ENCODE measurements at regions not wholly inside any gene's neighbourhood (a gene's known extent, or its start where the extent isn't known, plus 50 kb on each side); places are given as distances from the start of the nearest gene placed in this dataset.
"Not testable (repeated sequence)": the region's sequence is repeated elsewhere in the genome, so short reads cannot be mapped to it uniquely, and the experiment has no call there.

GRCh38 chr3:15877813-15878212 lies 80.0 kb upstream of the ANKRD28 start:
- ATAC-seq (ENCODE audit: insufficient number of reproducible peaks, low FRiP score, low read depth), result no peak

GRCh38 chr3:15879787-15880186 lies 82.0 kb upstream of the ANKRD28 start:
- not testable (repeated sequence) for H3K27ac ChIP-seq; H3K27me3 ChIP-seq (replicated peaks; ENCODE audit: insufficient read depth); H3K36me3 ChIP-seq; ATAC-seq (ENCODE audit: insufficient number of reproducible peaks, low FRiP score, low read depth); DNase-seq (ENCODE audit: low spot score); H3K9me3 ChIP-seq; H3K4me3 ChIP-seq
- peaks cover 0 to 15% of the 10 kb centered on the region in 2 donors for H3K4me1 ChIP-seq (ENCODE audit: control insufficient read depth in 1 of 2, low read depth in 2 of 2)

More at GRCh38 chr3:15877813-15878212, 80.0 kb upstream of the ANKRD28 start:
- Histone ChIP-seq H3K36me3 (no peaks in the 10 kb centered on the region), H3K4me3 (no peak overlapping the region), H3K4me1 (ENCODE audit: control insufficient read depth in 1 of 2, low read depth in 2 of 2) (peaks cover 0 to 12% of the 10 kb centered on the region in 2 donors), H3K27ac (no peak overlapping the region), H3K27me3 (replicated peaks; ENCODE audit: insufficient read depth) (no peaks in the 10 kb centered on the region), H3K9me3 (no peaks in the 10 kb centered on the region)
- no peak for DNase-seq (ENCODE audit: low spot score)
- TF ChIP-seq, protein P1, sequence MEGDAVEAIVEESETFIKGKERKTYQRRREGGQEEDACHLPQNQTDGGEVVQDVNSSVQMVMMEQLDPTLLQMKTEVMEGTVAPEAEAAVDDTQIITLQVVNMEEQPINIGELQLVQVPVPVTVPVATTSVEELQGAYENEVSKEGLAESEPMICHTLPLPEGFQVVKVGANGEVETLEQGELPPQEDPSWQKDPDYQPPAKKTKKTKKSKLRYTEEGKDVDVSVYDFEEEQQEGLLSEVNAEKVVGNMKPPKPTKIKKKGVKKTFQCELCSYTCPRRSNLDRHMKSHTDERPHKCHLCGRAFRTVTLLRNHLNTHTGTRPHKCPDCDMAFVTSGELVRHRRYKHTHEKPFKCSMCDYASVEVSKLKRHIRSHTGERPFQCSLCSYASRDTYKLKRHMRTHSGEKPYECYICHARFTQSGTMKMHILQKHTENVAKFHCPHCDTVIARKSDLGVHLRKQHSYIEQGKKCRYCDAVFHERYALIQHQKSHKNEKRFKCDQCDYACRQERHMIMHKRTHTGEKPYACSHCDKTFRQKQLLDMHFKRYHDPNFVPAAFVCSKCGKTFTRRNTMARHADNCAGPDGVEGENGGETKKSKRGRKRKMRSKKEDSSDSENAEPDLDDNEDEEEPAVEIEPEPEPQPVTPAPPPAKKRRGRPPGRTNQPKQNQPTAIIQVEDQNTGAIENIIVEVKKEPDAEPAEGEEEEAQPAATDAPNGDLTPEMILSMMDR (IDR thresholded peaks at IDR 0.05), result no peak

DNA sequence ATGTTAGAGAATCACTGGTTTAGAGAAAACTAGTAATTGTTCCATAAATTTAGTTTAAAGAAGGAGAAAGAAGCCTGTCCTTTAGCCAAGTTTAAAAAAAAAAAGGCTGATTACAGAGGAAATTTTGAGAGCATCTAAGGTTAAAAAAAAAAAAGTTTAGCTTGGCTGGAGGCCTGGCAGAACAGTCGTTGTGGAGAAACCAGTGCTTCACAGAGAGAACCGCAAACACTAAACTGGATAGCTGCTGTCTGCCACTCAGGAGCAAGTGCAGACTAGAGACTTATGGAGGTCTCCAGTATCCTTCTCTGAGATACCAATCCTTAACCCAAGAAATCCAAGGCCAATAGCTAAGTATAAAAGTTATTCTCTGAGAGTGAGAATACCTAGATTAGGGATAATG lies 84.8 kb upstream of the ANKRD28 start:
- TF ChIP-seq, protein P1 (IDR thresholded peaks at IDR 0.05), result no peak
- Histone ChIP-seq H3K9me3 (no peaks in the 10 kb centered on the region), H3K4me1 (ENCODE audit: control insufficient read depth in 1 of 2, low read depth in 2 of 2) (peaks cover 0 to 15% of the 10 kb centered on the region in 2 donors), H3K36me3 (no peaks in the 10 kb centered on the region), H3K27ac (no peak overlapping the region), H3K27me3 (replicated peaks; ENCODE audit: insufficient read depth) (no peaks in the 10 kb centered on the region), H3K4me3 (no peak overlapping the region)
- no peak for ATAC-seq (ENCODE audit: insufficient number of reproducible peaks, low FRiP score, low read depth)
- no peak for DNase-seq (ENCODE audit: low spot score)

DNA sequence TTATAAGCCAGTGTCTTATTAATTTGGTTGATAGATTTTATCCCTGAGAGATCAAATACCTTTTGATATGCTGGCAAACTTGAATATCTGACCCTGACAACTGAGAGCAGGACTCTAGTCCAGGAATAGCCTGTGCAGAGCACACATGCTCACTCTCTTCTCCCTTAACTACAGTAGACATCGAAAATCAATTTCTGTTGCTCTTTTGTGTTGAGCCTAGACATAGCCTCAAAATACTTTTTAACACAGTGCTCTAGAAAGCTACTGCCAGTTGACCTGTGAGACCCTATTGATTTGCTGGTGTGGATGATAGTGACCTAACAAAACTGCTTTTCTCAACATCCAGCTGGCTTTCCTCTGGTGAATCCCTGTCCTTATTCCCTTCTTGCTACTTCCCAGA lies 86.4 kb upstream of the ANKRD28 start:
- H3K27ac ChIP-seq, result no peak overlapping the region
- H3K4me3 ChIP-seq, result no peak overlapping the region
- ATAC-seq (ENCODE audit: insufficient number of reproducible peaks, low FRiP score, low read depth) (no peak), DNase-seq (ENCODE audit: low spot score) (no peak)
- no peaks in the 10 kb centered on the region for H3K36me3 ChIP-seq
- no peaks in the 10 kb centered on the region for H3K9me3 ChIP-seq
- TF ChIP-seq, protein P1 (IDR thresholded peaks at IDR 0.05), result no peak
- H3K27me3 ChIP-seq (replicated peaks; ENCODE audit: insufficient read depth), result no peaks in the 10 kb centered on the region
- H3K4me1 ChIP-seq (ENCODE audit: control insufficient read depth in 1 of 2, low read depth in 2 of 2), result peaks cover 0 to 15% of the 10 kb centered on the region in 2 donors

GRCh38 chr3:15886521-15886920 lies 88.7 kb upstream of the ANKRD28 start:
- no peaks in the 10 kb centered on the region for H3K36me3 ChIP-seq
- H3K27ac ChIP-seq, result no peak overlapping the region
- TF ChIP-seq, protein P1 (IDR thresholded peaks at IDR 0.05), result no peak
- DNase-seq (ENCODE audit: low spot score), result no peak
- no peak for ATAC-seq (ENCODE audit: insufficient number of reproducible peaks, low FRiP score, low read depth)
- H3K27me3 ChIP-seq (replicated peaks; ENCODE audit: insufficient read depth), result no peaks in the 10 kb centered on the region
- peaks cover 0 to 15% of the 10 kb centered on the region in 2 donors for H3K4me1 ChIP-seq (ENCODE audit: control insufficient read depth in 1 of 2, low read depth in 2 of 2)
- H3K9me3 ChIP-seq, result no peaks in the 10 kb centered on the region
- no peak overlapping the region for H3K4me3 ChIP-seq

DNA sequence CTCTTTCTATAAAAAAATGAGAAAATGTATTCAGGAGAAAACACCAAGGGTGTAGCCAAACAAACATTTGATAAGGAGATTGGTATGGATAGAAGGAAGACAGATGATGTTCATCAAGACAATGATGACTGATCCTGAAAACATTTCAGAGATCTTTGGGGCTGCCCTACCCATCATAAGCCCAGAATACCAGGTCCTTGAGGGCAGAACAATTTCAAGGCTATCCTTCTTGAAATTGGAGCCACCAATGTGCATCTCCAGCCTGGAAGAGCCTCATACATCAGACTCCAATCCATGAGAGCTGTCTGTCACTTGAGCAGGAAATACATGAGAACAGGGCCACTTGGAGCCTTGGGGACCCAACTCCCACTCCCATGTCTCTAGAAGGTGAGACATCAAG lies 89.5 kb upstream of the ANKRD28 start:
- H3K27ac ChIP-seq, result no peak overlapping the region
- ATAC-seq (ENCODE audit: insufficient number of reproducible peaks, low FRiP score, low read depth) (no peak), DNase-seq (ENCODE audit: low spot score) (no peak)
- TF ChIP-seq, protein P1 (IDR thresholded peaks at IDR 0.05), result no peak
- no peaks in the 10 kb centered on the region for H3K9me3 ChIP-seq
- no peaks in the 10 kb centered on the region for H3K27me3 ChIP-seq (replicated peaks; ENCODE audit: insufficient read depth)
- peaks cover 2 to 11% of the 10 kb centered on the region in 2 donors for H3K4me1 ChIP-seq (ENCODE audit: control insufficient read depth in 1 of 2, low read depth in 2 of 2)
- H3K36me3 ChIP-seq, result no peaks in the 10 kb centered on the region
- no peak overlapping the region for H3K4me3 ChIP-seq
